ENCODE measurements at regions not wholly inside any gene's neighbourhood (a gene's known extent, or its start where the extent isn't known, plus 50 kb on each side); places are given as distances from the start of the nearest gene placed in this dataset.

DNA sequence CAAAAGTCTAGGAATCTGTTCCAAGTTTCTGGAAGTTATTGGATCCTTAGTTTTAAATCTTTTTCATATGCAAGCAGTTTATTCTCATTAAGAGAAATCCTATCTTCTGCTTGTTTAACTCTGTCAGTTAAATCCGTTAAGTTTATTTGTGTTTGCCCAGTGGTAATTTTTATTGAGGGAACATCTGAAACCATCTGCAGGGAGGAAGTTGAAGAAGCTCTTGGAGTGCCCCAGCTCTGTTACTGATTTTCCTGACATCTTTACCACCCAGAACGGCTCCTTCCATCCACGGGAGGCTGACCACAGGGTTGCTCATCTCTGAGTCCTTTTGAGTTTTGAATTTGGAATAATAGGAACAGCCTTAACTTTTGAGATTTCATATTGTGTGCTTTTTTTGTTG is 99.9 kb upstream of the ZNF618 start:
- TF ChIP-seq, protein P1, sequence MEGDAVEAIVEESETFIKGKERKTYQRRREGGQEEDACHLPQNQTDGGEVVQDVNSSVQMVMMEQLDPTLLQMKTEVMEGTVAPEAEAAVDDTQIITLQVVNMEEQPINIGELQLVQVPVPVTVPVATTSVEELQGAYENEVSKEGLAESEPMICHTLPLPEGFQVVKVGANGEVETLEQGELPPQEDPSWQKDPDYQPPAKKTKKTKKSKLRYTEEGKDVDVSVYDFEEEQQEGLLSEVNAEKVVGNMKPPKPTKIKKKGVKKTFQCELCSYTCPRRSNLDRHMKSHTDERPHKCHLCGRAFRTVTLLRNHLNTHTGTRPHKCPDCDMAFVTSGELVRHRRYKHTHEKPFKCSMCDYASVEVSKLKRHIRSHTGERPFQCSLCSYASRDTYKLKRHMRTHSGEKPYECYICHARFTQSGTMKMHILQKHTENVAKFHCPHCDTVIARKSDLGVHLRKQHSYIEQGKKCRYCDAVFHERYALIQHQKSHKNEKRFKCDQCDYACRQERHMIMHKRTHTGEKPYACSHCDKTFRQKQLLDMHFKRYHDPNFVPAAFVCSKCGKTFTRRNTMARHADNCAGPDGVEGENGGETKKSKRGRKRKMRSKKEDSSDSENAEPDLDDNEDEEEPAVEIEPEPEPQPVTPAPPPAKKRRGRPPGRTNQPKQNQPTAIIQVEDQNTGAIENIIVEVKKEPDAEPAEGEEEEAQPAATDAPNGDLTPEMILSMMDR (tag by site-specific recombination; IDR thresholded peaks at IDR 0.05), result no peak
- TF ChIP-seq, protein P2, sequence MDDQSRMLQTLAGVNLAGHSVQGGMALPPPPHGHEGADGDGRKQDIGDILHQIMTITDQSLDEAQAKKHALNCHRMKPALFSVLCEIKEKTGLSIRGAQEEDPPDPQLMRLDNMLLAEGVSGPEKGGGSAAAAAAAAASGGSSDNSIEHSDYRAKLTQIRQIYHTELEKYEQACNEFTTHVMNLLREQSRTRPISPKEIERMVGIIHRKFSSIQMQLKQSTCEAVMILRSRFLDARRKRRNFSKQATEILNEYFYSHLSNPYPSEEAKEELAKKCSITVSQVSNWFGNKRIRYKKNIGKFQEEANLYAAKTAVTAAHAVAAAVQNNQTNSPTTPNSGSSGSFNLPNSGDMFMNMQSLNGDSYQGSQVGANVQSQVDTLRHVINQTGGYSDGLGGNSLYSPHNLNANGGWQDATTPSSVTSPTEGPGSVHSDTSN (CRISPR knock-in tag; IDR thresholded peaks at IDR 0.05), result no peak
- TF ChIP-seq ZBTB21 (tag by site-specific recombination; IDR thresholded peaks at IDR 0.05) (no peak), ZNF184 (tag by site-specific recombination; IDR thresholded peaks at IDR 0.05) (no peak), ZNF514 (tag by site-specific recombination; IDR thresholded peaks at IDR 0.05) (no peak), KLF1 (tag by site-specific recombination; IDR thresholded peaks at IDR 0.05) (no peak), ZNF423 (tag by site-specific recombination; IDR thresholded peaks at IDR 0.05) (no peak)
- TF ChIP-seq, protein P3, sequence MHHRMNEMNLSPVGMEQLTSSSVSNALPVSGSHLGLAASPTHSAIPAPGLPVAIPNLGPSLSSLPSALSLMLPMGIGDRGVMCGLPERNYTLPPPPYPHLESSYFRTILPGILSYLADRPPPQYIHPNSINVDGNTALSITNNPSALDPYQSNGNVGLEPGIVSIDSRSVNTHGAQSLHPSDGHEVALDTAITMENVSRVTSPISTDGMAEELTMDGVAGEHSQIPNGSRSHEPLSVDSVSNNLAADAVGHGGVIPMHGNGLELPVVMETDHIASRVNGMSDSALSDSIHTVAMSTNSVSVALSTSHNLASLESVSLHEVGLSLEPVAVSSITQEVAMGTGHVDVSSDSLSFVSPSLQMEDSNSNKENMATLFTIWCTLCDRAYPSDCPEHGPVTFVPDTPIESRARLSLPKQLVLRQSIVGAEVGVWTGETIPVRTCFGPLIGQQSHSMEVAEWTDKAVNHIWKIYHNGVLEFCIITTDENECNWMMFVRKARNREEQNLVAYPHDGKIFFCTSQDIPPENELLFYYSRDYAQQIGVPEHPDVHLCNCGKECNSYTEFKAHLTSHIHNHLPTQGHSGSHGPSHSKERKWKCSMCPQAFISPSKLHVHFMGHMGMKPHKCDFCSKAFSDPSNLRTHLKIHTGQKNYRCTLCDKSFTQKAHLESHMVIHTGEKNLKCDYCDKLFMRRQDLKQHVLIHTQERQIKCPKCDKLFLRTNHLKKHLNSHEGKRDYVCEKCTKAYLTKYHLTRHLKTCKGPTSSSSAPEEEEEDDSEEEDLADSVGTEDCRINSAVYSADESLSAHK (tag by site-specific recombination; IDR thresholded peaks at IDR 0.05), result no peak
- TF ChIP-seq, protein P4, sequence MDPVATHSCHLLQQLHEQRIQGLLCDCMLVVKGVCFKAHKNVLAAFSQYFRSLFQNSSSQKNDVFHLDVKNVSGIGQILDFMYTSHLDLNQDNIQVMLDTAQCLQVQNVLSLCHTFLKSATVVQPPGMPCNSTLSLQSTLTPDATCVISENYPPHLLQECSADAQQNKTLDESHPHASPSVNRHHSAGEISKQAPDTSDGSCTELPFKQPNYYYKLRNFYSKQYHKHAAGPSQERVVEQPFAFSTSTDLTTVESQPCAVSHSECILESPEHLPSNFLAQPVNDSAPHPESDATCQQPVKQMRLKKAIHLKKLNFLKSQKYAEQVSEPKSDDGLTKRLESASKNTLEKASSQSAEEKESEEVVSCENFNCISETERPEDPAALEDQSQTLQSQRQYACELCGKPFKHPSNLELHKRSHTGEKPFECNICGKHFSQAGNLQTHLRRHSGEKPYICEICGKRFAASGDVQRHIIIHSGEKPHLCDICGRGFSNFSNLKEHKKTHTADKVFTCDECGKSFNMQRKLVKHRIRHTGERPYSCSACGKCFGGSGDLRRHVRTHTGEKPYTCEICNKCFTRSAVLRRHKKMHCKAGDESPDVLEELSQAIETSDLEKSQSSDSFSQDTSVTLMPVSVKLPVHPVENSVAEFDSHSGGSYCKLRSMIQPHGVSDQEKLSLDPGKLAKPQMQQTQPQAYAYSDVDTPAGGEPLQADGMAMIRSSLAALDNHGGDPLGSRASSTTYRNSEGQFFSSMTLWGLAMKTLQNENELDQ (tag by site-specific recombination; IDR thresholded peaks at IDR 0.05; ENCODE audit: low read depth), result no peak
